Lung (tissue), 11 donors: ENCODE measurements at regions not wholly inside any gene's neighbourhood (a gene's known extent, or its start where the extent isn't known, plus 50 kb on each side); places are given as distances from the start of the nearest gene placed in this dataset.

Source experiments
- ATAC-seq: fragments of 200-7000 bp; cut with Tn5 transposase; one replicate; pipeline ENCODE4 v1.9.1; 2020; ENCODE audit warnings: moderate number of reproducible peaks; ENCODE audit not compliant: insufficient read depth, low FRiP score
- DNase-seq, 3 donors: peaks; one replicate each; pipeline ENCODE4 v3.0.0-alpha.2; 2013 to 2017
- H3K27ac ChIP-seq, 2 donors: one replicate each; pipeline ENCODE4 v1.5.1; 2013; ENCODE audit warnings: mild to moderate bottlenecking in 2 of 2, moderate library complexity in 2 of 2, control low read depth in 1 of 2, inconsistent platforms in 1 of 2, low read depth in 1 of 2, low read length in 1 of 2
- H3K27me3 ChIP-seq, 3 donors: one replicate each; pipeline ENCODE4 v1.5.1; 2013; ENCODE audit warnings: low read length in 2 of 3; ENCODE audit not compliant: control insufficient read depth in 3 of 3, insufficient read depth in 3 of 3
- H3K36me3 ChIP-seq, 4 donors: one replicate each; pipeline ENCODE4 v1.5.1; 2013; ENCODE audit warnings: low read length in 4 of 4, mild to moderate bottlenecking in 1 of 4, moderate library complexity in 1 of 4; ENCODE audit not compliant: control insufficient read depth in 4 of 4, insufficient read depth in 4 of 4
- H3K4me1 ChIP-seq, 5 donors: one replicate each; pipeline ENCODE4 v1.5.1; 2013; ENCODE audit warnings: low read length in 5 of 5, mild to moderate bottlenecking in 2 of 5, moderate library complexity in 1 of 5; ENCODE audit not compliant: control insufficient read depth in 5 of 5, insufficient read depth in 5 of 5
- H3K4me3 ChIP-seq: one replicate; pipeline ENCODE4 v1.5.1; 2013; ENCODE audit warnings: mild to moderate bottlenecking, control low read depth, moderate library complexity
- H3K9ac ChIP-seq, 2 donors: one replicate each; pipeline ENCODE4 v1.5.1; 2013; ENCODE audit warnings: low read length in 2 of 2, control low read depth in 1 of 2; ENCODE audit not compliant: insufficient read depth in 1 of 2
- H3K9me3 ChIP-seq, 4 donors: one replicate each; pipeline ENCODE4 v1.5.1; 2013; ENCODE audit warnings: low read length in 3 of 4, mild to moderate bottlenecking in 1 of 4, moderate library complexity in 1 of 4; ENCODE audit not compliant: control insufficient read depth in 4 of 4, insufficient read depth in 3 of 4
- WGBS, 2 donors: extraction: QIAGEN DNeasy Blood & Tissue Kit; methylation state at CpG; one replicate each; pipeline ENCODE4 v1.1.7; 2013; 5-methylcytosine and 5-hydroxymethylcytosine counted together
- TF ChIP-seq, protein P1 (sequence below): IDR thresholded peaks from 2 replicates; pipeline ENCODE4 v1.5.1; 2012; ENCODE audit warnings: mild to moderate bottlenecking; ENCODE audit errors: control extremely low read depth, extremely low read depth
- donor health status: control.
- donor health status: control.
- donor health status: Bipolar disorder and iron deficiency.
- donor health status: healthy.
- donor health status: DM: yes; HTN: yes; CAD: no.

DNA sequence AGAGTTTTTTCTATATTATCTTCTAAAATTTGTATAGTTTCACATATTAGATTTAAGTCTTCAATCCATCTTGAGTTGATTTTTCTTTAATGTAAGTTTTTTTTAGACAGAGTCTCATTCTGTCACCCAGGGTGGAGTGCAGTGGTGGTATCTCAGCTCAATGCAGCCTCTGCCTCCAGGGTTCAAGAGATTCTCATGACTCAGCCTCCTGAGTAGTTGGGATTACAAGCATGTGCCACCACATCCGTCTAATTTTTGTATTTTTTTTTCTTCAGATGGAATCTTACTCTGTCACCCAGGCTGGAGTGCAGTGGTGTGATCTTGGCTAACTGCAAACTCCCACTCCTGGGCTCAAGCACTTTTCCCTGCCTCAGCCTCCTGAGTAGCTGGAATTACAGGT, 143.4 kb upstream of the ZNF92 start:
- H3K36me3 ChIP-seq = peaks cover 0 to 1% (median 0%) of the 10 kb centered on the region in 4 donors
- H3K27me3 ChIP-seq = no peaks in the 10 kb centered on the region
- DNase-seq (no peak), ATAC-seq (no peak)
- no peak overlapping the region for H3K9ac ChIP-seq
- 82 to 92% methylated on average over 1 of the region's 1 CpG for WGBS, 2 donors
- H3K4me3 ChIP-seq = no peak overlapping the region
- TF ChIP-seq, protein P1, sequence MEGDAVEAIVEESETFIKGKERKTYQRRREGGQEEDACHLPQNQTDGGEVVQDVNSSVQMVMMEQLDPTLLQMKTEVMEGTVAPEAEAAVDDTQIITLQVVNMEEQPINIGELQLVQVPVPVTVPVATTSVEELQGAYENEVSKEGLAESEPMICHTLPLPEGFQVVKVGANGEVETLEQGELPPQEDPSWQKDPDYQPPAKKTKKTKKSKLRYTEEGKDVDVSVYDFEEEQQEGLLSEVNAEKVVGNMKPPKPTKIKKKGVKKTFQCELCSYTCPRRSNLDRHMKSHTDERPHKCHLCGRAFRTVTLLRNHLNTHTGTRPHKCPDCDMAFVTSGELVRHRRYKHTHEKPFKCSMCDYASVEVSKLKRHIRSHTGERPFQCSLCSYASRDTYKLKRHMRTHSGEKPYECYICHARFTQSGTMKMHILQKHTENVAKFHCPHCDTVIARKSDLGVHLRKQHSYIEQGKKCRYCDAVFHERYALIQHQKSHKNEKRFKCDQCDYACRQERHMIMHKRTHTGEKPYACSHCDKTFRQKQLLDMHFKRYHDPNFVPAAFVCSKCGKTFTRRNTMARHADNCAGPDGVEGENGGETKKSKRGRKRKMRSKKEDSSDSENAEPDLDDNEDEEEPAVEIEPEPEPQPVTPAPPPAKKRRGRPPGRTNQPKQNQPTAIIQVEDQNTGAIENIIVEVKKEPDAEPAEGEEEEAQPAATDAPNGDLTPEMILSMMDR = no peak
- no peaks in the 10 kb centered on the region for H3K4me1 ChIP-seq
- no peaks in the 10 kb centered on the region for H3K9me3 ChIP-seq
- no peak overlapping the region for H3K27ac ChIP-seq

- H3K4me1 ChIP-seq = no peaks in the 10 kb centered on the region
- no peak overlapping the region for H3K9ac ChIP-seq
- TF ChIP-seq, protein P1 = no peak
- no peak for ATAC-seq
- 95 to 97% methylated on average over 6 of the region's 6 CpGs for WGBS, 2 donors
- DNase-seq = no peak
- no peak overlapping the region for H3K27ac ChIP-seq
- no peaks in the 10 kb centered on the region for H3K36me3 ChIP-seq
- H3K4me3 ChIP-seq = no peak overlapping the region
- no peaks in the 10 kb centered on the region for H3K9me3 ChIP-seq
- no peaks in the 10 kb centered on the region for H3K27me3 ChIP-seq
Observed at GRCh38 chr7:65225422-65226006, 148.1 kb upstream of the ZNF92 start.

DNA sequence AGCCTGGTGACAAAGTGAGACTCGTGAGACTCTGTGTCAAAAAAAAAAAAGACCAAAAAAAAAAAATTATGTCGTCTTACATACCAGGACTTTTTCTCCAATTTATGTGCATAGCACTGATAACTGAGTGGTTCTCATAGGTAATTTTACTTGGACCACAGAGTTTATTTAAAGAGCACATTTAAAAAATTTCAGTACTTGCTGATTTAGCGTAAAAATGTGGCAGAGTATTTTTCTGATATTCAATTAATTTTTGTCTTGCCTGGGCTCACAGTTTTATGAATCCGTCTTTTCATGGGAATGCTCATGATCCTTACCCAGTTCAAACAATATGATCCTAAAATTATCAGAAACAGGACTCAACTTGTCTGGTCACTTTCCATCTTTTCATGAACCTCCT, 151.0 kb upstream of the ZNF92 start:
- DNase-seq = no peak
- TF ChIP-seq, protein P1 = no peak
- Histone ChIP-seq H3K4me3 (no peak overlapping the region), H3K9me3 (no peaks in the 10 kb centered on the region), H3K4me1 (no peaks in the 10 kb centered on the region), H3K9ac (no peak overlapping the region), H3K27me3 (no peaks in the 10 kb centered on the region), H3K36me3 (no peaks in the 10 kb centered on the region), H3K27ac (no peak overlapping the region)
- 83 to 86% methylated on average over 4 of the region's 4 CpGs for WGBS, 2 donors
- ATAC-seq = no peak

DNA sequence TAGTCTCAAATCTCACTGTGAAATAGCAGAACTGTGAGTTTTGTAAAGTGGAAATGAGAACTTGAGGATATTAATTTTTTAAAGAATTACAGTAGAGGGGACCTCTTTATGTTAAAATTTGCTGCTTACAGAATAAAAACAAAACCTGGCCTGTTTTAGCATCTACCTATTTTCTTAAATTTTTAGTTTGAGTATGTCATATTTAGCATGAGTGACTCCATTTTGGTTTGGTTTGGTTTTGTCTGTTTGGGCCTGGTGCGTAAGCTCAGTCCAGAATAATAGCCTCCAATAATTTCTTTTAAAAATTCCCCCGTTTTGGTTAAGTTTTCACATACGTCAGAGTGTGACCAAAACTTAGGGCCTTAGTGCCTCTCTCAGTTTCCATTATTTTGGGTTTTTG, 152.0 kb upstream of the ZNF92 start:
- no peak for DNase-seq
- WGBS, 2 donors = 94 to 97% methylated on average over 3 of the region's 3 CpGs
- Histone ChIP-seq H3K9ac (no peak overlapping the region), H3K4me3 (no peak overlapping the region), H3K36me3 (no peaks in the 10 kb centered on the region), H3K27me3 (no peaks in the 10 kb centered on the region), H3K27ac (no peak overlapping the region), H3K9me3 (no peaks in the 10 kb centered on the region), H3K4me1 (no peaks in the 10 kb centered on the region)
- ATAC-seq = no peak
- TF ChIP-seq, protein P1 = no peak
